ENCODE measurements at regions not wholly inside any gene's neighbourhood (a gene's known extent, or its start where the extent isn't known, plus 50 kb on each side); places are given as distances from the start of the nearest gene placed in this dataset.

DNA sequence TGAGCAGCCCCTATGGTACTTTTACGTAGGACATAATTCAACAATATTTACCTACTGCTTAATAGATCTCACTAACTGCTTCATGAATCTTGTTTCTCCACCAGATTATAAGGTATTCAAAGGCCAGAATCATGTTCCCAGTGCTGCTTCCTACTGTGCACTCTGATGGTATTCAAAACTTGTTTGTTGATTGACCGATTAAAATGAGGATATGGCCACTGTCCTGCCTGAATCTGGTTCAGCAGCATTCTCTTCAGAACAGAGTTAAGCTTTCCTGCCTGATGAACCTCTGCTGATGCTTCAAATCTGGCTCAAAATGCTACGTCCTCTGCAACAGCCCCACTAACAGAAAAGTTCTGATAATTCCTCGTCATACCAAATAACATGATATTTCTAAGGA lies 150.7 kb upstream of the ZNF462 start:
- TF ChIP-seq POLR2A (IDR thresholded peaks at IDR 0.05; ENCODE audit: low read length) (no peak), GATA1 (IDR thresholded peaks at IDR 0.05; ENCODE audit: low read depth, low read length) (no peak)
